Hepatocyte (in vitro differentiated cells): ENCODE measurements at regions not wholly inside any gene's neighbourhood (a gene's known extent, or its start where the extent isn't known, plus 50 kb on each side); places are given as distances from the start of the nearest gene placed in this dataset.

Source experiments
- DNase-seq: peaks from one replicate; pipeline ENCODE4 v3.0.0-alpha.2; 2016; ENCODE audit warnings: low spot score
- H2AFZ ChIP-seq: fragments of 200-600 bp; sonication (generic); 2 replicates; pipeline ENCODE4 v1.6.0; 2016; ENCODE audit warnings: antibody characterized with exemption, mild to moderate bottlenecking
- H3K27ac ChIP-seq: fragments of 200-600 bp; sonication (generic); 2 replicates; pipeline ENCODE4 v1.5.1; 2016; ENCODE audit warnings: mild to moderate bottlenecking
- H3K27me3 ChIP-seq: fragments of 200-600 bp; sonication (generic); 2 replicates; pipeline ENCODE4 v1.6.1; 2016
- H3K36me3 ChIP-seq: fragments of 200-600 bp; sonication (generic); replicated peaks from 2 replicates; pipeline ENCODE4 v1.5.1; 2016; ENCODE audit warnings: low read depth; ENCODE audit not compliant: insufficient read depth
- H3K4me1 ChIP-seq: fragments of 200-600 bp; sonication (generic); 2 replicates; pipeline ENCODE4 v1.5.1; 2016; ENCODE audit warnings: mild to moderate bottlenecking, moderate library complexity; ENCODE audit not compliant: insufficient read depth
- H3K4me2 ChIP-seq: fragments of 200-600 bp; sonication (generic); 2 replicates; pipeline ENCODE4 v1.6.0; 2016
- H3K4me3 ChIP-seq: fragments of 200-600 bp; sonication (generic); 2 replicates; pipeline ENCODE4 v1.5.1; 2016; ENCODE audit warnings: mild to moderate bottlenecking
- H3K79me2 ChIP-seq: fragments of 200-600 bp; sonication (generic); 2 replicates; pipeline ENCODE4 v1.6.0; 2017; ENCODE audit warnings: mild to moderate bottlenecking
- H3K9me2 ChIP-seq: fragments of 200-600 bp; sonication (generic); replicated peaks from 2 replicates; pipeline ENCODE4 v1.6.0; 2017; ENCODE audit warnings: mild to moderate bottlenecking; ENCODE audit not compliant: insufficient read depth
- H3K9me3 ChIP-seq: fragments of 200-600 bp; sonication (generic); 2 replicates; pipeline ENCODE4 v1.5.1; 2016; ENCODE audit warnings: low read depth, mild to moderate bottlenecking
- H4K20me1 ChIP-seq: fragments of 200-600 bp; sonication (generic); 2 replicates; pipeline ENCODE4 v1.6.0; 2016; ENCODE audit warnings: mild to moderate bottlenecking; ENCODE audit not compliant: insufficient read depth, poor library complexity, severe bottlenecking
- CTCF ChIP-seq: fragments of 200-600 bp; sonication (generic); IDR thresholded peaks from 2 replicates; pipeline ENCODE4 v1.5.1; 2016; ENCODE audit warnings: antibody characterized with exemption, mild to moderate bottlenecking; ENCODE audit not compliant: poor library complexity
- EZH2 ChIP-seq: fragments of 200-600 bp; sonication (generic); IDR thresholded peaks from 2 replicates; pipeline ENCODE4 v1.6.1; 2016; ENCODE audit warnings: antibody characterized with exemption, mild to moderate bottlenecking, borderline replicate concordance
- EZH2phosphoT487 ChIP-seq: fragments of 200-600 bp; sonication (generic); IDR thresholded peaks from one replicate; pipeline ENCODE4 v1.6.1; 2018; ENCODE audit warnings: antibody characterized with exemption, mild to moderate bottlenecking, low read depth, moderate library complexity; ENCODE audit not compliant: unreplicated experiment, severe bottlenecking
- WGBS: methylation state at CpG from one replicate; pipeline ENCODE4 v1.1.6; 2016; ENCODE audit warnings: low lambda C conversion rate; ENCODE audit errors: missing lambda C conversion rate; 5-methylcytosine and 5-hydroxymethylcytosine counted together

DNA sequence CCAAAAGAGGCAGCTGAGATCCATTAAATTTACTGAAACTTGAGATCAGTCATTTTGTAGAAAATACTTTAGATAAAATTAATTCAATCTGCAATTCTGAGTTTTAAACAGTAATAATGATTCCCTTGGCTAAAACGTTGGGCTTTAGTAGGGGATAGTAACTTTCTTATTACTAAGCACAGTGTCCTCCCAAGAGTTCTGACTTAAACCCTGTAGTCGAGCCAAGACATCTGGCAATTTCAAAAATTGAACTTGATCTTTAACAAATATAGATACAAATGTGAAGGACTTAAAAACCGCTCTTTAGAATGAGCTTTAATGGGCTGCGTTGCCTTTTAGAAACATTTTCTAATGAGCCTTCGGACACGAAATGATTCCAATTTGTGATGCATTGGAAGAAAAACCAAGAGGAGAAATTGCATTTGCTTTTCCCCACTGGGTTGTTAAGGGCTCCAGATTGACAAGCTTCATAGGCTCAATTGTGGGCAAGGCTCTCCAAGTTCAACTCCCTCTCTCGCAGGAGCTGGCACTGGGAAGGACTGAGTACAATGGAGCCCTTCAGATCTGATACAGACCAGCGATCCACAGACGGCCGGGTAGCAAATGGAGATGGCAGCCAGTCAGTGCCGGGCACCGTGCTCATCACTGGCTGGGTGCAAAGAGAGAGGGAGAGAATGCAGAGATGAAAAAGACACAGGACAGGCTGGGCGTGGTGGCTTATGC is 921.3 kb upstream of the AUTS2 start:
- no peaks in the 10 kb centered on the region for H3K36me3 ChIP-seq
- TF ChIP-seq EZH2phosphoT487 (no peak), CTCF (no peak), EZH2 (no peak)
- no peak overlapping the region for H3K4me3 ChIP-seq
- H3K27ac ChIP-seq, result no peak overlapping the region
- H3K4me1 ChIP-seq, result no peaks in the 10 kb centered on the region
- no peaks in the 10 kb centered on the region for H4K20me1 ChIP-seq
- H3K79me2 ChIP-seq, result no peaks in the 10 kb centered on the region
- no peak for DNase-seq
- no peak overlapping the region for H3K4me2 ChIP-seq
- 90% methylated on average over 13 of the region's 13 CpGs for WGBS
- H3K9me2 ChIP-seq, result no peaks in the 10 kb centered on the region
- H2AFZ ChIP-seq, result no peak overlapping the region
- no peaks in the 10 kb centered on the region for H3K9me3 ChIP-seq
- no peaks in the 10 kb centered on the region for H3K27me3 ChIP-seq

GRCh38 chr7:68678196-68678595 is 920.1 kb upstream of the AUTS2 start:
- Histone ChIP-seq H3K36me3 (no peaks in the 10 kb centered on the region), H3K4me3 (no peak overlapping the region), H3K9me3 (no peaks in the 10 kb centered on the region), H2AFZ (no peak overlapping the region), H3K9me2 (no peaks in the 10 kb centered on the region), H3K27ac (no peak overlapping the region), H3K79me2 (no peaks in the 10 kb centered on the region), H4K20me1 (no peaks in the 10 kb centered on the region), H3K4me1 (no peaks in the 10 kb centered on the region), H3K27me3 (no peaks in the 10 kb centered on the region), H3K4me2 (no peak overlapping the region)
- 95% methylated on average over 4 of the region's 4 CpGs for WGBS
- DNase-seq, result no peak
- TF ChIP-seq CTCF, result no peak
- no peak for TF ChIP-seq EZH2
- no peak for TF ChIP-seq EZH2phosphoT487

DNA sequence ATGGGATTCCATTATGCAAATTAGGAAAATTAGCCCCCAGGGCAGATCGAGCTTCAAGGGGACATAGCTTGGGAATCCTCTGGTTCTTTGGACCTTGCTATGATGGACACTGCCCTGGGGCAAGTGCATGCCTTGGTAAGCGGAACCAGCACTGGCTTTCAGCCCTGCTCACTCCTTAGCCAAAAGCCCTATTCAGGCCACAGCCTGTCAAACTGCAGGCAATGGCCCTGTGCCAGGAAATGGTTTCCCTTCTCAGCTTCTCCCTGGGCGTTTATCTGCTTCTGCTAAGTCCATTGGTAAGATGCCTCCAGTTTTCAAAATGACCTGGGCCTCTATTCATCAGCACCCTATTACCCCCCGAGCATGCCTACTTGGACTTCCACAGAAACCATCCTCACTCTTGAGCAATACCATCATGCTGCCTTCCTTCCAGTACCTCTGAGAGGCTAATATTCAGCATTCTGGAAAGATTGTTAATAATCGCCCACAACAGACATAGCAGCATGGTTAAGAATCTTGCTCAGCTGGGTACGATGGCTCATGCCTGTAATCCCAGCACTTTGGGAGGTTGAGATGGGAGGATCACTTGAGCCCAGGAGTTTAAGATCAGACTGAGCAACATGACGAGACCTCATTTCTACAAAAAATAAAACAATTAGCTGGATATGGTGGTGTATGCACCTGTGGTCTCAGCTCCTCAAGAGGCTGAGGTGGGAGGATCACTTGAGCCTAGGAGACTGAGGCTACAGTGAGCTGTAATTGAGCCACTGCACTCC is 918.6 kb upstream of the AUTS2 start:
- Histone ChIP-seq H3K27me3 (no peaks in the 10 kb centered on the region), H3K4me2 (no peak overlapping the region), H4K20me1 (no peaks in the 10 kb centered on the region), H3K9me3 (no peaks in the 10 kb centered on the region), H3K27ac (no peak overlapping the region), H3K4me3 (no peak overlapping the region), H3K4me1 (no peaks in the 10 kb centered on the region), H3K36me3 (no peaks in the 10 kb centered on the region), H3K79me2 (no peaks in the 10 kb centered on the region), H2AFZ (no peak overlapping the region), H3K9me2 (no peaks in the 10 kb centered on the region)
- no peak for TF ChIP-seq EZH2phosphoT487
- 87% methylated on average over 7 of the region's 7 CpGs for WGBS
- DNase-seq, result no peak

DNA sequence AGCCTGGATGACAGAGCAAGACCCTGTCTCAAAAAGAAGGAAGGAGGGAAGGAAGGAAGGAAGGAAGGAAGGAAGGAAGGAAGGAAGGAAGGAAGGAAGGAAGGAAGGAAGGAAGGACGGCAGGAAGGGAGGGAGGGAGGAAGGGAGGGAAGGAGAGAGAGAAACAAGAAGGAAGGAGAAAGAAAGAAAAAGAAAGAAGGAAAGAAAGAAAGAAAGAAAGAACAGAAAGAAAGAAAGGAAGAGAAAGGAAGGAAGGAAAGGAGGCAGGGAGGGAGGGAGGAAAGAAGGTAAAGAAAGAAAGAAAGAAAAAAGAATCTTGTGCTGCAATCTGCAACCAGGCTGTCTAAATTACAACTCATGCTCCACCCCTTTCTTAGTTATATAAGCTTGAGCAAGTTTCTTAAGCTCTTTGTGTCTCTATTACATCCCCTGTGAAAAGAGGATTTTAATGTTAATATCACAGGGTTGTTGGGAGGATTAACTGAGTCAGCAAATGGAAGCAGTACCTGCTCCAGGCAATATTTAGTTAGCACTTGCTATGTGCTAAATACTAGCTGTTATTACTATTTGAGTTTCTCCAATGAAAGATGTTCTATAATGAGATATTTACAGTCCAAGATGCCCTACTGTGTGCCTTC is 917.9 kb upstream of the AUTS2 start:
- H3K27ac ChIP-seq, result no peak overlapping the region

More for the DNA sequence above, 917.9 kb upstream of the AUTS2 start:
- Histone ChIP-seq H3K9me2 (no peaks in the 10 kb centered on the region), H3K9me3 (no peaks in the 10 kb centered on the region), H3K4me1 (no peaks in the 10 kb centered on the region), H2AFZ (no peak overlapping the region), H4K20me1 (no peaks in the 10 kb centered on the region), H3K36me3 (no peaks in the 10 kb centered on the region), H3K27me3 (no peaks in the 10 kb centered on the region), H3K4me2 (no peak overlapping the region), H3K4me3 (no peak overlapping the region), H3K79me2 (no peaks in the 10 kb centered on the region)
- TF ChIP-seq EZH2 (no peak), EZH2phosphoT487 (no peak), CTCF (no peak)
- WGBS, result no CpG with 5 or more reads among the region's 1 CpG
- no peak for DNase-seq
